Epidermal melanocyte (primary cell): ENCODE measurements at regions not wholly inside any gene's neighbourhood (a gene's known extent, or its start where the extent isn't known, plus 50 kb on each side); places are given as distances from the start of the nearest gene placed in this dataset.

Experiments
- DNase-seq: peaks from one replicate; pipeline ENCODE4 v3.0.0; 2011; ENCODE audit warnings: low spot score; ENCODE audit not compliant: insufficient read length

DNA sequence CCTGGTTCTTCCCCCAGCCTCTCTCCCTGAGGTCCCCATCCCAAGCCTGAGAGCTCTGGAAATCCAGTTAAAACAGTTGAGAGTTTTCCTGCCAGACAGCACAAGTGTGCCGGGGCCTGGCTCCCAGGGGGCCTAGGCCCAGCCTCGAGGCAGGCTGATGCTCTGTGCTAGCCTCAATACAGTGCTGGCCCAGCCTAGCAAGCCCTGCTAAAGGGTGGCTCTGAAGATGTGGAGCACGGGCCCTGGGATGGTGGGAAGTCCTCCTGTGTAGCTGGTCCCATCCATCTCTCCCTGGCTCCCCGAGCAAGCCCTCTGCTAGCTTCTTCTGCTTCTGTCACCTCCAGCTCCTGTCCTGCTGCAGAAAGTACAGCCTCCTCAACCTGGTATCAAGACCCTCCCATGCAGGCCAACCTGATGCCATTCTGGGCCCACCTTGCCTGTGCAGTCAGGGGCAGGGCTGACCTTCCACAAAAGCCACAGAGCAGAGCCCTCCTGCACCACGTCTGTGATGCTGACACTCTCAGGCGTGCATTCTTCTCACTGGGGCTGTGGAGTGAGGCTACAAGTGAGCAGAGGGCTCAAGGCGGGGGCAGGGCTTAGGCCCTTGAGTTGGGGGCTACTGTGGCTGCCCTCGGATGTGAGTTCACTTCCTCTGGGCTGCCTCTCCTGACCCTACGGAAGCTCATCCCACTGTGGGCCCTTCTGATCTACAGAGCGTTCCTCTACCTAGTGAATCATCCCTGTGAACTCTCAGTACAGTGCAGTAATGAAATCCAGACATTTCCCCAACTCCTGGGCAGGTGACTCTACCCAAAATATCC lies 60.1 kb upstream of the LAPTM4A start:
- no peak for DNase-seq

DNA sequence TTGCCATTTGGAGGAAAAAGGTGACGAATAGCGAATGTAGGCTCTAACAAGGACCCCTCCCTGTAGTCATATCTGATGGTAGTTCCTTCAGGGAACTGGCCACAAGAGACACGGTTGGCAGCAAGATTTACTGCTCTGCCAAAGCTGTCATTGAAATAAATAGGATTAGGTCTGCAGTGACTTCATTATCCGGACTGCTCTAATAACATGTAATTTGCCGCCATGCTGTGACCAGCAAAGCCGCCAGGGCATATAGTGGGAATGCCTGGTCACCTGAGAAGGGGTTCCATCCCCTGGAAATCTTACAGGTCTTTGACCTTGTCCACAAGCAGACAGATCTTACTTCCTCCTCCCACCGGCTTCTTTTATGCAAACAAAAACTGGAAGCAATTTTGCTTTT lies 59.4 kb upstream of the LAPTM4A start:
- DNase-seq, result no peak

DNA sequence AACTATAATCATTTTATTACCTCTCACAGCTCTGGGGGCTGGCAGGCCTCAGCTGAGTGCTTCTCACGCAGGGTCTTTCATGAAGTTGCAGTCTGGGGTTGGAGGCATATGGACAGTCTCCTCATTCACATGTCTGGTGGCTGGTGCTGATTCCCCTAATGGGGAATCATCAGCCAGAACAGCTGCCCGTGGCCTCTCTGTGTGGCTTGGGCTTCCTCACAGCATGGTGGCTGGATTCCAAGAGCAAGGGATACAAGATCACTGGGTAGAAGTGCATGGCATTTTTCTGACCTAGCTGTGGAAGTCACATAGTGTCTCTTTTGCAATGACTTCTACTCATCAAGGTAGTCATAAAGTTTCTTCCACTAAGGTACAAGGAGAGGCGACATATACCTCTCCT lies 59.0 kb upstream of the LAPTM4A start:
- DNase-seq, result no peak

DNA sequence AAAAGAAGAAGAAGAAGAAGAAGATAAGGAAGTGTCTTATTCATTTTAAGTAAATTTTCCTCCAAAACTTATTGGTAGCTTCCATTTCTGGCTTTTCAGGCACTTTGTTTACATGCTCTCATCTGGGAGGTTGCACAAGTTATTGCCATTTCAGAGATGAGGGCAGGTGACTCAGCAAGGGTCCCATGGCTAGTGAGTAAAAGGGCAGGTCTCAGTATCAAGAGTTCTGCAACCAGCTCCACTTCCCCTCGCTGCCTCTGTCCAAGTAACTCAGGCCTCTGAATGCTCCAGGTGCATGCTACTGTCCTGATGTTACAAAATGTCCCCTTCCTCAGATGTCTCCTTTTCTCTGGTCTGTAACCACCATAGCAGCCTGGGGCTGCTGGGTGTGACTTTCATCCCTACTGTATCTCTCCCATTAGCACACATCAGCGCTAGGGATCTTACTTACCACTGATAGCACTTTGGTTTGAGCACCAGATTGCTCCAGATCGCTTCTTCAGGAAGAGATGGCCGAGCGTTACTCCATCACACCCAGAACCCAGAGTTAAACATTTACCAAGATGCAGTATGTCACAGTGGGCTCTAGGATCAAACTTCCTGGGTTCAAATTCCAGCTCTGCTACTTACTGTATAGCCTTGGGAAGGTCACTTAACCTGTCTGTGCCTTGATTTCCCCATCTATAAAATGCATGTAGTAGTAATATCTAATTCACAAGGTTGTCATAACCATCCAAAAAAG lies 57.4 kb upstream of the LAPTM4A start:
- no peak for DNase-seq

DNA sequence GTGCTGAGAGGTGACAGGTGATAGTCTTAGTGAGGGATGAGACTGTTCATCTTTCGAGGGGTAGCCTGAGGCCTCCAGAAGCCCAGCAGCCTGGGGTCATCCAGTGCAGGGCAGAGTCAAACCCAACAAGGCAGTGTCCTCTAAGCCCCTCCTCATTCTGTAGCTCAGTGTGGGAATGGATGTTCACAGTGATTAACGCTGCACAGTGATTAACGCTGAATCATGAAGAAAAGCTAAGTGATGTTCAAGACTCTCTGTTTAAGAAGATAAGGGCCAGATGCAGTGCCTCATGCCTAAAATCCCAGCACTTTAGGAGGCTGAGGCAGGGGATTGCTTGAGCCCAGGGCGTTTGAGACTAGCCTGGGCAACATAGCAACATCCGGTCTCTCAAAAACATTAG lies 56.3 kb upstream of the LAPTM4A start:
- DNase-seq, result no peak

DNA sequence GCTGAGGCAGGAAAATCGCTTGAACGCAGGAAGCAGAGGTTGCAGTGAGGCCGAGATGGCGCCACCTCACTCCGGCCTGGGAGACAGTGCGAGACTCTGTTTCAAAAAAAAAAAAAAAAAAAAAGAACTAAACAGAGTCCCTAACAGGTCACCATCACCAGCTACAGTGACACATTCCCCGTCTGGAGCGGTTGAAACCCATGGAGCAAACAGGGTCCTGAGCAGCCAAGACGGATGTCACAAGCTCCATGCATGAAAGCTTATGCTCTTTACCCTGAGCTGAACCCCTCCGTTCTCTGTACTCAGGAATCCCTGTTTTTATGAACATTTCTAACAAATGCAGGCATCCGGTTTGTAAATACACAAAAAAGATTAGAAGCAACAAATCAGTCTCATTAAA lies 55.9 kb upstream of the LAPTM4A start:
- no peak for DNase-seq

DNA sequence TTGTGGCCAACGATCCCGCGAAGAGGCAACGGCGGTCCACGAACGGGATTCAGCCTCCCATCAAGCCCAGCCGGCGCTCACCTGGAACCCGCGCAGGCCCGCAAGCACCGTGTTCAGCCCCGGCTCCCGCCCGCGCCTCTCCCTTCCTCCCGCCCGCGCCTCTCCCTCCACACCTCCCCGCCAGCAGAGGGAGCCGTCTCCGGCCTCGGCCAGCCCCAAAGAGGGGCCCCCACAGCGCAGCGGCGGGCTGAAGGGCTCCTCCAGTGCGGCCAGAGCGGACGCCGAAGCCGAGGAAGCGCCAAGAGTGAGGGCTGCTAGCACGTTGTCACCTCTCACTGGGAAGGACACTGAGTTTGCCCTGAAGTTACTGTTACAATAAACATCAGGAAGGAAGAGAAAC lies 55.3 kb upstream of the LAPTM4A start:
- DNase-seq, result no peak

DNA sequence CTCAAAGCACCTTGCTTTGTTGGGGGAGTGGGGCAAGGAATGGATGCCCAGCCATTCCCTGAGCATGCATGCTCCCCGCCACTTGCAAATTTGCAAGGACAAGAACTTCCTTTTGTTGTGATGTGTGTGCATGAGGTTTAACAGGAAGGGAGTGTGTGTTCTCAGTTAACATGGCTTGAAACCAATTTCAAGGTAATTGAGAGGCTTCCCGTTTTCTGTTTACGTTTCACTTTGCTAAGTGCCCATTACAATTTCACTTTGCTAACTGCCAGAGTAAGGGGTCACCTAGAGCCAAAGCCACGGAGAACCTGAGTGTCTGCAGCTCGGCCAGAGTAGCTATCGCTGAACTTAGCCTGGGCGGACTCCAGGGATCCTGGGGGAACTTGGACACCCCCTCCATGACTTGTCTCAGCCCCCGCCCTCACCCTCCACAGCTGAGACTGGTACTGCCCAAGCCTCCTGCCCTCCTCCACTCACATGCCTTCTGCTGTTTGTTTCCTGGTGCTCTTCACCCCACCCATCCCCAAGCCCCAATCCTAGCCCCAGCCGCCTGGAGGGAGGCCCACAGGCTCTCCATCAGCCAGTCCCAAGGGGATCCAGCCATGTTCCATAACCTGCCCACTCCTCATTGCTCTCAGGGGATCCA lies 53.6 kb upstream of the LAPTM4A start:
- DNase-seq, result no peak

DNA sequence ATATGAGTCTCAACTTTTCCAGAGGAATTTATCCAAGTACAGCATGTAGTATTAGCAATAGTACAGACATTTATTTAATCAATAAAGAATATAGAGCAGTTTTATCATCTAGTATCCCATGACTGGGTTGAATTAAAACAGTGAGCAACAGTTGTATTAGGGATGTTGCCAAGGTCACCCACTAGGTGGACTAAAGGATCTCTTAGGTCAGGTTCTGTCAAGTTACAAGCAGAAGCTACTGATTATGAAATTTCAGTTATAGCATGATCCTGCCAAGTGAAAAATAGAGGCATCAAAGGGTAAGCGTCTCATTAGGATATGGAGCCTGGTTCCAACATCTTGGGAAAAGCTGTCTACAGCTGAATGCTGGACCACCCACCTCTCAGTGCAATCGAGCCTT lies 52.1 kb upstream of the LAPTM4A start:
- DNase-seq, result no peak
